ENCODE measurements at regions not wholly inside any gene's neighbourhood (a gene's known extent, or its start where the extent isn't known, plus 50 kb on each side); places are given as distances from the start of the nearest gene placed in this dataset.

DNA sequence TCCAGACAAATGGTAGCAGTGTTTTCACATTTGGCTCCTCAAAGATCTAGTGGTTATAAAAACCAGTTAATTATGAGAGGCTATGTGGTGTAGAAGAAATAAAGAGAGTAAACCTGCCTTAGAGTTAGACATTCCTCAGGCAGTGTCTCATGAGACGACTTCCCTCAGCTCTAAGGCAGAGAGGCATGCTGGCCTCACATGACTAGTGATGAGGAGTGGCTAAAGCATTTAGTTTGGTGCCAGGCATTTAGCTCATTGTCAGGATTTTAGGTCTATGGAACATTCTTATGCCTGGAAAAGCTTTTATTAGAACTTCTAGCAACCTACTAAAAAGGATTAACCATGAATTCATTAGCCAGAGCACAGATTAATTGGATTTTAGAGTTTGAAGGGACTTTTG is 90.3 kb downstream of the RPRM start:
- Histone ChIP-seq H2AFZ (no peak overlapping the region), H3K36me3 (replicated peaks; ENCODE audit: insufficient read depth, low read depth) (no peaks in the 10 kb centered on the region), H3K79me2 (no peaks in the 10 kb centered on the region), H3K9me2 (replicated peaks; ENCODE audit: insufficient read depth) (no peaks in the 10 kb centered on the region), H3K4me2 (no peak overlapping the region), H3K27ac (no peak overlapping the region), H3K27me3 (no peaks in the 10 kb centered on the region), H3K4me3 (no peak overlapping the region), H3K4me1 (ENCODE audit: insufficient read depth) (no peaks in the 10 kb centered on the region), H3K9me3 (ENCODE audit: low read depth) (no peaks in the 10 kb centered on the region), H4K20me1 (ENCODE audit: insufficient read depth, poor library complexity, severe bottlenecking) (no peaks in the 10 kb centered on the region)
- DNase-seq (ENCODE audit: low spot score): no peak
- 50% methylated on average over 1 of the region's 1 CpG for WGBS (ENCODE audit: low lambda C conversion rate, missing lambda C conversion rate)
- TF ChIP-seq CTCF (IDR thresholded peaks at IDR 0.05; ENCODE audit: poor library complexity) (no peak), EZH2phosphoT487 (IDR thresholded peaks at IDR 0.05; ENCODE audit: low read depth, severe bottlenecking, unreplicated experiment) (no peak), EZH2 (IDR thresholded peaks at IDR 0.05; ENCODE audit: borderline replicate concordance) (no peak)

GRCh38 chr2:153387203-153387602 is 91.4 kb downstream of the RPRM start:
- Histone ChIP-seq H3K27ac (no peak overlapping the region), H3K27me3 (no peaks in the 10 kb centered on the region), H3K4me2 (no peak overlapping the region), H3K4me3 (no peak overlapping the region), H3K79me2 (no peaks in the 10 kb centered on the region), H3K9me3 (ENCODE audit: low read depth) (no peaks in the 10 kb centered on the region), H2AFZ (no peak overlapping the region), H3K9me2 (replicated peaks; ENCODE audit: insufficient read depth) (no peaks in the 10 kb centered on the region), H4K20me1 (ENCODE audit: insufficient read depth, poor library complexity, severe bottlenecking) (no peaks in the 10 kb centered on the region), H3K36me3 (replicated peaks; ENCODE audit: insufficient read depth, low read depth) (no peaks in the 10 kb centered on the region), H3K4me1 (ENCODE audit: insufficient read depth) (no peaks in the 10 kb centered on the region)
- WGBS (ENCODE audit: low lambda C conversion rate, missing lambda C conversion rate): 90% methylated on average over 4 of the region's 4 CpGs
- TF ChIP-seq CTCF (IDR thresholded peaks at IDR 0.05; ENCODE audit: poor library complexity): no peak
- no peak for TF ChIP-seq EZH2 (IDR thresholded peaks at IDR 0.05; ENCODE audit: borderline replicate concordance)
- no peak for TF ChIP-seq EZH2phosphoT487 (IDR thresholded peaks at IDR 0.05; ENCODE audit: low read depth, severe bottlenecking, unreplicated experiment)
- DNase-seq (ENCODE audit: low spot score): no peak

DNA sequence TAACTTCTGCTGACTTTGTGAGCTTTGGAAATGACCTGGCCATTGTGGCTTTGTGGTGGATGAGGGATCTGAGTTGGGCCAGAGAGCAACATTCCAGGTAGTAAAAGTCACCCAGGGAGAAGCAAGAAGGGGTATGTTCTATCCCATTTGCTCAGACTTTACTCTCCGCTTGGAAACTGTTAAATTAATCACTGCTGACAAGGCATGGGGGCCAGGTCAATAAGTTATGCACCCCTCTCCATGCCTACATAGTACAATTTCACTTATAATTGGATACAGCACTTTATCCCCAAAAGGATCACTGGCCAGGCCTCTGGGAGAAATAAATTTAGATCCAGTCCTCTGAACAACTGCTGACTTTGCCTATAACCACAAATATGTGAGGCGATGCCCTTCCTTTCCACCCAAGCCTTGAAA is 92.1 kb downstream of the RPRM start:
- no peaks in the 10 kb centered on the region for H4K20me1 ChIP-seq (ENCODE audit: insufficient read depth, poor library complexity, severe bottlenecking)
- H3K4me3 ChIP-seq: no peak overlapping the region
- no peak overlapping the region for H2AFZ ChIP-seq
- DNase-seq (ENCODE audit: low spot score): no peak
- TF ChIP-seq EZH2 (IDR thresholded peaks at IDR 0.05; ENCODE audit: borderline replicate concordance) (no peak), EZH2phosphoT487 (IDR thresholded peaks at IDR 0.05; ENCODE audit: low read depth, severe bottlenecking, unreplicated experiment) (no peak), CTCF (IDR thresholded peaks at IDR 0.05; ENCODE audit: poor library complexity) (no peak)
- no peak overlapping the region for H3K4me2 ChIP-seq
- WGBS (ENCODE audit: low lambda C conversion rate, missing lambda C conversion rate): 81% methylated on average over 2 of the region's 2 CpGs
- no peaks in the 10 kb centered on the region for H3K27me3 ChIP-seq
- H3K4me1 ChIP-seq (ENCODE audit: insufficient read depth): no peaks in the 10 kb centered on the region
- H3K9me2 ChIP-seq (replicated peaks; ENCODE audit: insufficient read depth): no peaks in the 10 kb centered on the region
- H3K9me3 ChIP-seq (ENCODE audit: low read depth): no peaks in the 10 kb centered on the region
- H3K27ac ChIP-seq: no peak overlapping the region
- no peaks in the 10 kb centered on the region for H3K36me3 ChIP-seq (replicated peaks; ENCODE audit: insufficient read depth, low read depth)
- H3K79me2 ChIP-seq: no peaks in the 10 kb centered on the region
